ENCODE measurements at regions not wholly inside any gene's neighbourhood (a gene's known extent, or its start where the extent isn't known, plus 50 kb on each side); places are given as distances from the start of the nearest gene placed in this dataset.

DNA sequence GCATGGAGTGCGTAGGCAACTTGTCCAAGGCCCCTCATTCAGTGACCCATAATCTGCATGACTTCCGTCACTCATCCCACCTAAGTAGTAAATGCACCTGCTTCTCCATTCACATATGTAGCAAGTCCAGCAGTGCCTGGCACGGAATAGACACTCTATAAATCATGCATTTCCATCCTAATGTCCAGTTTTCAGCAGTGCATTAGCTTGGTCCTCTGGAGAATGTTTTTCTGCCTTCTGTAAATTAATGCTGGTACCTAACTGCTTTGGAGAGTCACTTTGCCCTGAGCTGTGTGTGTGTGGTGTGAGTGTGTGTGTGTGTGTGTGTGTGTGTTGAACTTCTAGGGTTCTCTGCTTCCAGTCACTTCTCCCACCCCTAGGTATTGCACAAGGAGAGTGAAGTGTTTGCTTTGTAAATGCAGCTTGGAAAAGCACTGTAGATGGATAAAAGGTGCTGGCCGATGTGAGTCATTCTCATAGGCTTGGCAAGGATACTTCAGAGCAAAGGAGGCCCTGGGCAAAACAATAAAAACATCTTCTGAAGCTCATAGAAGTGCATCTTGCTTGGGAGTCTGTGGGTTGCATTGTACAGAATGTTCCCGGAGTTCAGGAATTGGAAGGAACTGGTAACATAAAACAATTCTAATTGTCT is 181.8 kb downstream of the KATNAL1 start:
- Histone ChIP-seq H2AFZ (ENCODE audit: low read depth, low read length) (no peak overlapping the region), H3K36me3 (ENCODE audit: control insufficient read depth, insufficient read depth, low read length) (no peaks in the 10 kb centered on the region), H3K4me2 (ENCODE audit: insufficient read depth, low read length) (no peak overlapping the region), H4K20me1 (replicated peaks; ENCODE audit: control insufficient read depth, insufficient read depth, low read length) (no peaks in the 10 kb centered on the region), H3K4me1 (replicated peaks in 1 of 2; ENCODE audit: control insufficient read depth in 2 of 2, insufficient read depth in 2 of 2, low read length in 2 of 2) (no peaks in the 10 kb centered on the region; a peak in 1 of 5 replicates), H3K4me3 (no peak overlapping the region), H3K9me3 (replicated peaks; ENCODE audit: control insufficient read depth, insufficient read depth, low read depth, low read length) (no peaks in the 10 kb centered on the region), H3K27ac (ENCODE audit: extremely low read depth, low read depth, low read length) (no peak overlapping the region), H3K9me1 (ENCODE audit: control insufficient read depth, insufficient read depth, low read length) (no peaks in the 10 kb centered on the region), H3K27me3 (ENCODE audit: control insufficient read depth in 2 of 2, insufficient read depth in 2 of 2, low read length in 2 of 2) (peaks cover 14 to 34% of the 10 kb centered on the region in 2 experiments; a peak in 3 of 5 replicates), H3K9ac (ENCODE audit: insufficient read depth in 1 of 2, low read depth in 2 of 2, low read length in 2 of 2) (no peak overlapping the region), H3K79me2 (ENCODE audit: control insufficient read depth, insufficient read depth, low read length) (no peaks in the 10 kb centered on the region)
- WGBS (ENCODE audit: insufficient coverage, low coverage, missing lambda C conversion rate) = 0% methylated on average over 5 of the region's 5 CpGs
- FAIRE-seq (no peak), DNase-seq (ENCODE audit: extremely low read depth in 1 of 4, low spot score in 3 of 4) (no peak), ATAC-seq (no peak)
- no TSS peak for BruUV-seq (replicated peaks)
- TF ChIP-seq TAL1 (IDR thresholded peaks at IDR 0.05) = no peak
- TF ChIP-seq SLC30A9 (CRISPR knock-in tag; IDR thresholded peaks at IDR 0.05) = no peak
- TF ChIP-seq POLR3G (IDR thresholded peaks at IDR 0.05; ENCODE audit: extremely low read depth, insufficient read length, insufficient replicate concordance) = no peak
- TF ChIP-seq EWSR1 (IDR thresholded peaks at IDR 0.05; ENCODE audit: borderline replicate concordance, low read depth, partially characterized antibody) = no peak
- TF ChIP-seq, protein P1, sequence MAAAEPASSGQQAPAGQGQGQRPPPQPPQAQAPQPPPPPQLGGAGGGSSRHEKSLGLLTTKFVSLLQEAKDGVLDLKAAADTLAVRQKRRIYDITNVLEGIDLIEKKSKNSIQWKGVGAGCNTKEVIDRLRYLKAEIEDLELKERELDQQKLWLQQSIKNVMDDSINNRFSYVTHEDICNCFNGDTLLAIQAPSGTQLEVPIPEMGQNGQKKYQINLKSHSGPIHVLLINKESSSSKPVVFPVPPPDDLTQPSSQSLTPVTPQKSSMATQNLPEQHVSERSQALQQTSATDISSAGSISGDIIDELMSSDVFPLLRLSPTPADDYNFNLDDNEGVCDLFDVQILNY (CRISPR knock-in tag; IDR thresholded peaks at IDR 0.05) = no peak
- TF ChIP-seq SMAD3 (CRISPR knock-in tag; conservative IDR thresholded peaks at IDR 0.05) = no peak
- TF ChIP-seq DEAF1 (CRISPR knock-in tag; IDR thresholded peaks at IDR 0.05) = no peak
- no peak for TF ChIP-seq ARNT (IDR thresholded peaks at IDR 0.05)
- POLR2A ChIA-PET = interaction anchor here (0.6 kb wide), 1 partner anchor 268 kb away, joined by 4 read pairs; no protein-coding TSS in a partner anchor
- in situ Hi-C loops (cut with MboI) (loop anchor here (10.0 to 25.0 kb wide), 2 partner anchors 212 to 669 kb away; no protein-coding TSS in a partner anchor), intact Hi-C loops (cut with micrococcal nuclease) (no loop called here)
- CTCF ChIA-PET (ENCODE audit: low intra/inter-chr PET ratio) = no interaction called here
